Neural progenitor cell (in vitro differentiated cells): ENCODE measurements at regions not wholly inside any gene's neighbourhood (a gene's known extent, or its start where the extent isn't known, plus 50 kb on each side); places are given as distances from the start of the nearest gene placed in this dataset.

Experiments
- DNase-seq: peaks from one replicate; pipeline ENCODE4 v3.0.0-alpha.2; 2016; ENCODE audit warnings: low spot score
- H2AFZ ChIP-seq: fragments of 200-600 bp; sonication (generic); replicated peaks from 2 replicates; pipeline ENCODE4 v1.6.1; 2016; ENCODE audit warnings: antibody characterized with exemption
- H3F3A ChIP-seq: fragments of 200-600 bp; sonication (generic); 2 replicates; pipeline ENCODE4 v1.6.1; 2016; ENCODE audit warnings: antibody characterized with exemption, low read depth
- H3K27ac ChIP-seq: fragments of 200-600 bp; sonication (generic); 2 replicates; pipeline ENCODE4 v1.5.1; 2016; ENCODE audit warnings: mild to moderate bottlenecking
- H3K27me3 ChIP-seq: fragments of 200-600 bp; sonication (generic); 2 replicates; pipeline ENCODE4 v1.6.1; 2016; ENCODE audit warnings: mild to moderate bottlenecking, moderate library complexity
- H3K36me3 ChIP-seq: fragments of 200-600 bp; sonication (generic); 2 replicates; pipeline ENCODE4 v1.5.1; 2016
- H3K4me1 ChIP-seq: fragments of 200-600 bp; sonication (generic); 2 replicates; pipeline ENCODE4 v1.6.1; 2016; ENCODE audit warnings: mixed run types
- H3K4me2 ChIP-seq: fragments of 200-600 bp; sonication (generic); 2 replicates; pipeline ENCODE4 v1.6.1; 2016
- H3K4me3 ChIP-seq: fragments of 200-600 bp; sonication (generic); 2 replicates; pipeline ENCODE4 v1.5.1; 2016
- H3K79me2 ChIP-seq: fragments of 200-600 bp; sonication (generic); 2 replicates; pipeline ENCODE4 v1.6.1; 2016; ENCODE audit warnings: low read depth
- H3K9ac ChIP-seq: fragments of 200-600 bp; sonication (generic); 2 replicates; pipeline ENCODE4 v1.6.1; 2016
- H3K9me3 ChIP-seq: fragments of 200-600 bp; sonication (generic); 2 replicates; pipeline ENCODE4 v1.5.1; 2016; ENCODE audit warnings: low read depth
- H4K20me1 ChIP-seq: fragments of 200-600 bp; sonication (generic); 2 replicates; pipeline ENCODE4 v1.6.1; 2016; ENCODE audit warnings: low read depth
- H3K27ac Mint-ChIP-seq: 3 replicates; pipeline ENCODE4 v1.8.0; 2021; ENCODE audit warnings: mixed read lengths
- H3K27me3 Mint-ChIP-seq: 2 replicates; pipeline ENCODE4 v1.8.0; 2022; ENCODE audit warnings: low read depth, mild to moderate bottlenecking, inconsistent platforms, moderate library complexity, mixed read lengths; ENCODE audit not compliant: insufficient read depth
- H3K36me3 Mint-ChIP-seq: 3 replicates; pipeline ENCODE4 v1.8.0; 2021; ENCODE audit warnings: mixed read lengths
- H3K4me1 Mint-ChIP-seq: 3 replicates; pipeline ENCODE4 v1.8.0; 2021; ENCODE audit warnings: mixed read lengths
- H3K4me3 Mint-ChIP-seq: 3 replicates; pipeline ENCODE4 v1.8.0; 2021; ENCODE audit warnings: mild to moderate bottlenecking, moderate library complexity, mixed read lengths
- H3K9me3 Mint-ChIP-seq: 3 replicates; pipeline ENCODE4 v1.8.0; 2020; ENCODE audit warnings: mixed read lengths
- CTCF ChIP-seq: fragments of 200-600 bp; sonication (generic); IDR thresholded peaks from 2 replicates; pipeline ENCODE4 v1.5.1; 2017; ENCODE audit warnings: antibody characterized with exemption, mild to moderate bottlenecking
- EZH2 ChIP-seq: fragments of 200-600 bp; sonication (generic); IDR thresholded peaks from 2 replicates; pipeline ENCODE4 v1.6.1; 2017; ENCODE audit warnings: antibody characterized with exemption, mild to moderate bottlenecking, moderate library complexity
- EZH2phosphoT487 ChIP-seq: fragments of 200-600 bp; sonication (generic); IDR thresholded peaks from 2 replicates; pipeline ENCODE4 v1.6.1; 2017; ENCODE audit warnings: antibody characterized with exemption

GRCh38 chr12:20282401-20282800 is 85.9 kb upstream of the PDE3A start:
- no peaks in the 10 kb centered on the region for H3K9me3 ChIP-seq
- H3K36me3 ChIP-seq, result no peaks in the 10 kb centered on the region
- H3K4me2 ChIP-seq, result no peak overlapping the region
- no peak overlapping the region for H3K9ac ChIP-seq
- Mint-ChIP-seq H3K27ac (no peak overlapping the region), H3K4me3 (no peak overlapping the region), H3K27me3 (no peaks in the 10 kb centered on the region), H3K36me3 (peaks cover 2% of the 10 kb centered on the region), H3K9me3 (peaks cover 2% of the 10 kb centered on the region), H3K4me1 (peaks cover 9% of the 10 kb centered on the region)
- no peaks in the 10 kb centered on the region for H3K79me2 ChIP-seq
- H4K20me1 ChIP-seq, result no peaks in the 10 kb centered on the region
- H3K4me3 ChIP-seq, result no peak overlapping the region
- no peak overlapping the region for H2AFZ ChIP-seq
- H3F3A ChIP-seq, result no peaks in the 10 kb centered on the region
- H3K27ac ChIP-seq, result no peak overlapping the region
- no peak for TF ChIP-seq EZH2phosphoT487
- no peak for TF ChIP-seq EZH2
- TF ChIP-seq CTCF, result no peak
- DNase-seq, result no peak
- H3K27me3 ChIP-seq, result no peaks in the 10 kb centered on the region
- no peaks in the 10 kb centered on the region for H3K4me1 ChIP-seq

- H3K27ac ChIP-seq, result no peak overlapping the region
- no peak overlapping the region for H3K4me2 ChIP-seq
- H3K27me3 Mint-ChIP-seq, result no peaks in the 10 kb centered on the region
- H3K4me1 Mint-ChIP-seq, result peaks cover 9% of the 10 kb centered on the region
- H3K9ac ChIP-seq, result no peak overlapping the region
- H3K4me3 ChIP-seq, result no peak overlapping the region
- H3K4me1 ChIP-seq, result no peaks in the 10 kb centered on the region
- H3K9me3 ChIP-seq, result no peaks in the 10 kb centered on the region
- no peaks in the 10 kb centered on the region for H3F3A ChIP-seq
- no peaks in the 10 kb centered on the region for H3K79me2 ChIP-seq
- H3K4me3 Mint-ChIP-seq, result no peak overlapping the region
- peaks cover 2% of the 10 kb centered on the region for H3K9me3 Mint-ChIP-seq
- no peaks in the 10 kb centered on the region for H3K36me3 ChIP-seq
- H3K36me3 Mint-ChIP-seq, result peaks cover 2% of the 10 kb centered on the region
- no peaks in the 10 kb centered on the region for H4K20me1 ChIP-seq
- TF ChIP-seq EZH2phosphoT487 (no peak), EZH2 (no peak), CTCF (no peak)
- H2AFZ ChIP-seq, result no peak overlapping the region
- H3K27ac Mint-ChIP-seq, result no peak overlapping the region
- no peak for DNase-seq
- no peaks in the 10 kb centered on the region for H3K27me3 ChIP-seq
Observed at GRCh38 chr12:20283482-20283881, 84.9 kb upstream of the PDE3A start.

- H2AFZ ChIP-seq, result no peak overlapping the region
- no peak overlapping the region for H3K4me3 Mint-ChIP-seq
- TF ChIP-seq CTCF (no peak), EZH2phosphoT487 (no peak), EZH2 (no peak)
- no peak for DNase-seq
- H3K27me3 Mint-ChIP-seq, result no peaks in the 10 kb centered on the region
- no peaks in the 10 kb centered on the region for H3K27me3 ChIP-seq
- H3K4me2 ChIP-seq, result no peak overlapping the region
- no peaks in the 10 kb centered on the region for H3K4me1 Mint-ChIP-seq
- no peaks in the 10 kb centered on the region for H4K20me1 ChIP-seq
- H3K9me3 ChIP-seq, result no peaks in the 10 kb centered on the region
- no peaks in the 10 kb centered on the region for H3K79me2 ChIP-seq
- H3K9me3 Mint-ChIP-seq, result peaks cover 9% of the 10 kb centered on the region
- no peaks in the 10 kb centered on the region for H3K36me3 ChIP-seq
- H3K27ac ChIP-seq, result no peak overlapping the region
- H3K9ac ChIP-seq, result no peak overlapping the region
- H3K36me3 Mint-ChIP-seq, result peaks cover 2% of the 10 kb centered on the region
- no peaks in the 10 kb centered on the region for H3F3A ChIP-seq
- H3K4me1 ChIP-seq, result no peaks in the 10 kb centered on the region
- H3K27ac Mint-ChIP-seq, result no peak overlapping the region
- H3K4me3 ChIP-seq, result no peak overlapping the region
Observed at GRCh38 chr12:20289520-20289919, 78.8 kb upstream of the PDE3A start.

- H3K4me3 Mint-ChIP-seq, result no peak overlapping the region
- peaks cover 2% of the 10 kb centered on the region for H3K27me3 Mint-ChIP-seq
- peaks cover 20% of the 10 kb centered on the region for H3K9me3 Mint-ChIP-seq
- H3K9ac ChIP-seq, result no peak overlapping the region
- no peaks in the 10 kb centered on the region for H3K27me3 ChIP-seq
- no peak for DNase-seq
- H3K4me1 Mint-ChIP-seq, result no peaks in the 10 kb centered on the region
- H3K9me3 ChIP-seq, result peaks cover 3% of the 10 kb centered on the region
- no peaks in the 10 kb centered on the region for H3F3A ChIP-seq
- H4K20me1 ChIP-seq, result no peaks in the 10 kb centered on the region
- peak overlapping the region; percentile 42 for H2AFZ ChIP-seq
- peaks cover 3% of the 10 kb centered on the region for H3K36me3 Mint-ChIP-seq
- H3K4me1 ChIP-seq, result no peaks in the 10 kb centered on the region
- TF ChIP-seq CTCF (no peak), EZH2phosphoT487 (no peak), EZH2 (no peak)
- H3K4me2 ChIP-seq, result no peak overlapping the region
- H3K27ac ChIP-seq, result no peak overlapping the region
- H3K79me2 ChIP-seq, result no peaks in the 10 kb centered on the region
- no peaks in the 10 kb centered on the region for H3K36me3 ChIP-seq
- no peak overlapping the region for H3K27ac Mint-ChIP-seq
- H3K4me3 ChIP-seq, result no peak overlapping the region
Observed at GRCh38 chr12:20300457-20300856, 67.9 kb upstream of the PDE3A start.
